Skin epidermis (tissue), 12 donors: ENCODE measurements at regions not wholly inside any gene's neighbourhood (a gene's known extent, or its start where the extent isn't known, plus 50 kb on each side); places are given as distances from the start of the nearest gene placed in this dataset.

Experiments used
- H3K27ac ChIP-seq, 21 experiments: fragments of 200-600 bp; sonication (generic) in 11 of 21; one replicate each; pipeline ENCODE4 v1.5.0; 2020; ENCODE audit warnings: mild to moderate bottlenecking in 3 of 21, inconsistent platforms in 2 of 21, moderate library complexity in 2 of 21
- H3K4me3 ChIP-seq, 7 experiments: fragments of 200-600 bp; sonication (generic) in 2 of 7; one replicate each; pipeline ENCODE4 v1.5.0; 2020; ENCODE audit warnings: inconsistent platforms in 2 of 7, mild to moderate bottlenecking in 2 of 7, moderate library complexity in 1 of 7

GRCh38 chr16:85989376-85989775 lies 90.4 kb downstream of the IRF8 start:
- peak overlapping the region in 1 of 21 experiments; percentile 31 for H3K27ac ChIP-seq
- H3K4me3 ChIP-seq, result no peak overlapping the region

GRCh38 chr16:85989863-85990643 lies 91.1 kb downstream of the IRF8 start:
- H3K27ac ChIP-seq, result no peak overlapping the region
- no peak overlapping the region for H3K4me3 ChIP-seq

- no peak overlapping the region for H3K27ac ChIP-seq
- no peak overlapping the region for H3K4me3 ChIP-seq
Measured at GRCh38 chr16:85990861-85991301, 91.9 kb downstream of the IRF8 start.

GRCh38 chr16:85991425-85991824 lies 92.5 kb downstream of the IRF8 start:
- H3K4me3 ChIP-seq, result no peak overlapping the region

GRCh38 chr16:85991856-85992255 lies 92.9 kb downstream of the IRF8 start:
- H3K27ac ChIP-seq, result no peak overlapping the region
- H3K4me3 ChIP-seq, result no peak overlapping the region

More at GRCh38 chr16:85991425-85991824, 92.5 kb downstream of the IRF8 start:
- H3K27ac ChIP-seq, result no peak overlapping the region

- no peak overlapping the region for H3K4me3 ChIP-seq
- H3K27ac ChIP-seq, result no peak overlapping the region
Measured at GRCh38 chr16:85992359-85992758, 93.4 kb downstream of the IRF8 start.

GRCh38 chr16:85992779-85993178 lies 93.8 kb downstream of the IRF8 start:
- no peak overlapping the region for H3K4me3 ChIP-seq
- no peak overlapping the region for H3K27ac ChIP-seq

GRCh38 chr16:85994492-85995490 lies 95.8 kb downstream of the IRF8 start:
- Histone ChIP-seq H3K27ac (peak overlapping the region in 2 of 21 experiments; percentile 60 to 63), H3K4me3 (no peak overlapping the region)

- Histone ChIP-seq H3K4me3 (no peak overlapping the region), H3K27ac (peak overlapping the region in 2 of 21 experiments; percentile 60 to 63)
Measured at GRCh38 chr16:85995541-85996423, 96.8 kb downstream of the IRF8 start.

GRCh38 chr16:85996843-85997242 lies 97.9 kb downstream of the IRF8 start:
- H3K4me3 ChIP-seq, result no peak overlapping the region
- no peak overlapping the region for H3K27ac ChIP-seq

GRCh38 chr16:85998171-85998867 lies 99.4 kb downstream of the IRF8 start:
- Histone ChIP-seq H3K27ac (no peak overlapping the region), H3K4me3 (no peak overlapping the region)

- no peak overlapping the region for H3K4me3 ChIP-seq
- H3K27ac ChIP-seq, result no peak overlapping the region
Measured at GRCh38 chr16:85998868-85999729, 100.1 kb downstream of the IRF8 start.

GRCh38 chr16:85999778-86000177 lies 100.8 kb downstream of the IRF8 start:
- no peak overlapping the region for H3K27ac ChIP-seq
- no peak overlapping the region for H3K4me3 ChIP-seq

GRCh38 chr16:86002178-86002900 lies 103.4 kb downstream of the IRF8 start:
- Histone ChIP-seq H3K27ac (no peak overlapping the region), H3K4me3 (no peak overlapping the region)

- no peak overlapping the region for H3K27ac ChIP-seq
- no peak overlapping the region for H3K4me3 ChIP-seq
Measured at GRCh38 chr16:86007524-86007923, 108.6 kb downstream of the IRF8 start.

GRCh38 chr16:86010680-86011141 lies 111.7 kb downstream of the IRF8 start:
- Histone ChIP-seq H3K27ac (no peak overlapping the region), H3K4me3 (no peak overlapping the region)

- H3K27ac ChIP-seq, result no peak overlapping the region
- no peak overlapping the region for H3K4me3 ChIP-seq
Measured at GRCh38 chr16:86011532-86011931, 112.6 kb downstream of the IRF8 start.
